Inferior parietal cortex (tissue), 1 donor: ENCODE measurements at regions not wholly inside any gene's neighbourhood (a gene's known extent, or its start where the extent isn't known, plus 50 kb on each side); places are given as distances from the start of the nearest gene placed in this dataset.
A peak's percentile ranks its signal among the peaks of the same experiment; 100 is the strongest.

Source experiments
- DNase-seq: peaks from one replicate; pipeline ENCODE4 v3.0.0-alpha.2; 2016; ENCODE audit errors: extremely low spot score

GRCh38 chr10:29757551-29758297, 123.0 kb upstream of the SVIL start:
- DNase-seq, result no peak

- no peak for DNase-seq
Observed at GRCh38 chr10:29756451-29756850, 121.7 kb upstream of the SVIL start.

GRCh38 chr10:29753283-29753682, 118.5 kb upstream of the SVIL start:
- no peak for DNase-seq

GRCh38 chr10:29751684-29752083, 116.9 kb upstream of the SVIL start:
- no peak for DNase-seq

GRCh38 chr10:29751240-29751639, 116.5 kb upstream of the SVIL start:
- DNase-seq, result no peak

- no peak for DNase-seq
Observed at GRCh38 chr10:29749150-29749549, 114.4 kb upstream of the SVIL start.

GRCh38 chr10:29748109-29748650, 113.4 kb upstream of the SVIL start:
- no peak for DNase-seq

GRCh38 chr10:29746080-29746797, 111.5 kb upstream of the SVIL start:
- DNase-seq, result no peak

- no peak for DNase-seq
Observed at GRCh38 chr10:29740981-29741545, 106.3 kb upstream of the SVIL start.

- no peak for DNase-seq
Observed at GRCh38 chr10:29738341-29738740, 103.6 kb upstream of the SVIL start.

- no peak for DNase-seq
Observed at GRCh38 chr10:29737074-29737593, 102.4 kb upstream of the SVIL start.

GRCh38 chr10:29736366-29737073, 101.7 kb upstream of the SVIL start:
- no peak for DNase-seq

GRCh38 chr10:29735628-29736365, 101.0 kb upstream of the SVIL start:
- peak; percentile 33 for DNase-seq

GRCh38 chr10:29734962-29735627, 100.3 kb upstream of the SVIL start:
- no peak for DNase-seq

GRCh38 chr10:29734640-29734961, 99.8 kb upstream of the SVIL start:
- DNase-seq, result no peak

- no peak for DNase-seq
Observed at GRCh38 chr10:29733323-29733722, 98.6 kb upstream of the SVIL start.

- no peak for DNase-seq
Observed at GRCh38 chr10:29732918-29733317, 98.1 kb upstream of the SVIL start.

- DNase-seq, result no peak
Observed at GRCh38 chr10:29731760-29732159, 97.0 kb upstream of the SVIL start.

GRCh38 chr10:29730969-29731368, 96.2 kb upstream of the SVIL start:
- no peak for DNase-seq

- DNase-seq, result no peak
Observed at GRCh38 chr10:29730458-29730857, 95.7 kb upstream of the SVIL start.

GRCh38 chr10:29728541-29729049, 93.8 kb upstream of the SVIL start:
- DNase-seq, result no peak
